GM19397 (cell line): ENCODE measurements at regions not wholly inside any gene's neighbourhood (a gene's known extent, or its start where the extent isn't known, plus 50 kb on each side); places are given as distances from the start of the nearest gene placed in this dataset.

Experiments
- ATAC-seq: cut with Tn5 transposase; IDR thresholded peaks from one replicate; pipeline ENCODE4 v1.9.1; 2021; ENCODE audit warnings: mild to moderate bottlenecking, moderate library complexity; ENCODE audit not compliant: unreplicated experiment

GRCh38 chr16:73717266-73717974 is 579.2 kb upstream of the PSMD7 start:
- no peak for ATAC-seq

GRCh38 chr16:73714976-73715375 is 581.6 kb upstream of the PSMD7 start:
- ATAC-seq: no peak

DNA sequence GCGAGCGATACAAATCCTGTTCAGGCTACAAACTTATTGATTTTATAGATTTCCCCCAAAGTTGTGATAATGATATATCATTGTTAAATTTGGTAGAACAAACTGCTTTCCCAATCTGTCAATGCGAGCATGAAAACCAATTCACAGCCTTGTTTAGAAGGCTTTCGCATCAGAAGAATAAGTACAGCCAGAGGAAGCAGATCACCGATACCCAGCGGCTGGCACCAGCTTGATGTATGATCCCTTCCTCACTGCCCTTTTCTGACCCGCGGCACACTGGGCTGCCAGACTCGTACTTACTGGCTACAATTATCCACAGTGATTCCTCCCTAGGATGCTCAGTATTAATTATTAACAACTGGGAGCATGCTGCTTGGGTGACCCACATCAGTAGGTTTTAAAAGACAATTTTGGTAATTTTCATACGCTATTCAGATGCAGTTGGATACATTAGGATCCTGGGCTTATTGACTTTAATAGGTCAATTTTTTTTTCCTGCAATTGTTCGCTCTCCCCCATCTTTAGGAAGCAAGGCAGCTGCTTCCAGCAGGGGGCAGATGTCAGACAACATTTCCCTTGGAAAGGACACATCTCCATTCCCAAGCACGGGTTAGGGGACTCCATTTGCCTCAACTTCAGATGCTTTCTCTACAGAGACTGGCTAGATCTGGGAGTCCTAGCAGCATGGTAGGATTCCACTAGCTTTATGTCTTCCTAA is 582.7 kb upstream of the PSMD7 start:
- ATAC-seq: no peak

GRCh38 chr16:73713251-73713650 is 583.4 kb upstream of the PSMD7 start:
- ATAC-seq: no peak

DNA sequence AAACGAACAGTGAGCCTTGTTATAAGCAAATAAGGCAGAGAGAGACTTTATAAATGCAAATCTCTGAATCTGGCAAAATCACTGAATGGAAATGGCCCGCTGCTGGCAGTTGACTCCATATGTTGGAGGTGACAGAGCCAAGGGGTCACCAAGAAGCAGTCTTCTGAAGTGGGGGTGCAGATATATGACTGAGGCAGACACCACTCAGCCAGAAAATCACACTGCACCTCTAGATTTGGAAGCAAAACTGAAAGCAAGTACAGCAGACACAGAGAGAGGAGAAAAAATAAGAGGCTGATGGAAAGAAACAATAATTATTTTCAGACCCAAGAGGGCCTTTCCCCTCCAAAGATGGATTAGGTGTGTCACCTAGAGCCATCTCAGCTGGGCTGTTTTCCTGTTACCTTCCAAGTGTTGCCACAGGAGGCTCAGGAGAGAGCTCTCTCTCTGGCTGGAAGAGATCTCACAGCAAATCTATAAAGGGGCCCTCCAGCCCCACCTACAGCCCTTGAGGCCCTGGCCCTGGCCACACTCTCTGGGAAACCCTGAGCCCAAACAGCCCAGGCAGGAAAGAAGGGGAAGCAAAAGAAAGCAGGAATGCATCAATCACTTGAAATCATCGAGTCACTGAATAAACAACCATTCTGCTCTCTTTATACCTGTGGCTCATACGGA is 585.1 kb upstream of the PSMD7 start:
- ATAC-seq: no peak

DNA sequence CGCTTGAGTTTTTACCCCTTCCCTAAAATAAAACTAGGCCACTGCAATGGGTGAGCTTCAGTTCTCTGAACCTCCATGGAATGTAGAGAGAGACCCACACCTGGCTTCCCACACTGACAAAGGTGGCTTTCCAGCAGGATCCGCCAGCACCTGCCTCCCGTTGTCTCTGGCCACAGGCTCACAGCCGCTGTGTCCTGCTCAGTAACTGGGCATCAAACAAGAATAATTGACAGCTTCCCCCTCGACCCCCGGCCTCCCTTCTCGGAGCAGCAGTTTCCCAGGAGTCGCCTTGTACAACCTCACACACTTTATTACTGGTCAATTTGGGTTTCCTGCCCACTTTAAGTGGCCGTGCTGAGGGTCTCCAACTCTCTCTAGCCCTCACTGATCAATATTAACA is 586.1 kb upstream of the PSMD7 start:
- ATAC-seq: no peak

- no peak for ATAC-seq
Observed at GRCh38 chr16:73707863-73708262, 588.8 kb upstream of the PSMD7 start.

- no peak for ATAC-seq
Observed at GRCh38 chr16:73703891-73704290, 592.7 kb upstream of the PSMD7 start.

DNA sequence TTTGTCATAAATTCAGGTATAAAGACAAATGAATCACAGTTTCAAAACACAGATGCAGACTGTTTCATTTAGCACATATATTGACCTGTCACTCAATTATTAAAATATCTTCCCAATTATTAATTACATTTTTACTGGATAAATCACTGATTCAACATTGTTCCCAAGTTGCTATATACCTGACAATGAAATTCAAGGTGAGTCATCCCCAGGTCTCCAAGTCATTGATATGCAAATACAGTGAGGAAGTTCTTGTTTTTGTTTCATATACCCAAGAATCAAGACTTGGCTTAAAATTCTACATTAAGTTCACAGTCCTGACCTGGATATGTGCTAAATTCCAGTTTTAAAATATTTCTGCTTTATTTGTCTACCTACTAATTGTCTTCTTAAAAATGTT is 599.3 kb upstream of the PSMD7 start:
- ATAC-seq: no peak

- no peak for ATAC-seq
Observed at GRCh38 chr16:73692861-73693260, 603.8 kb upstream of the PSMD7 start.

- no peak for ATAC-seq
Observed at GRCh38 chr16:73683804-73684203, 612.8 kb upstream of the PSMD7 start.

- ATAC-seq: no peak
Observed at GRCh38 chr16:73672135-73672534, 624.2 kb upstream of the ZFHX3 start.

- ATAC-seq: no peak
Observed at GRCh38 chr16:73670836-73671820, 623.2 kb upstream of the ZFHX3 start.

GRCh38 chr16:73669535-73670274 is 621.8 kb upstream of the ZFHX3 start:
- no peak for ATAC-seq

GRCh38 chr16:73663720-73664119 is 615.8 kb upstream of the ZFHX3 start:
- no peak for ATAC-seq

GRCh38 chr16:73636196-73636595 is 588.3 kb upstream of the ZFHX3 start:
- ATAC-seq: no peak

DNA sequence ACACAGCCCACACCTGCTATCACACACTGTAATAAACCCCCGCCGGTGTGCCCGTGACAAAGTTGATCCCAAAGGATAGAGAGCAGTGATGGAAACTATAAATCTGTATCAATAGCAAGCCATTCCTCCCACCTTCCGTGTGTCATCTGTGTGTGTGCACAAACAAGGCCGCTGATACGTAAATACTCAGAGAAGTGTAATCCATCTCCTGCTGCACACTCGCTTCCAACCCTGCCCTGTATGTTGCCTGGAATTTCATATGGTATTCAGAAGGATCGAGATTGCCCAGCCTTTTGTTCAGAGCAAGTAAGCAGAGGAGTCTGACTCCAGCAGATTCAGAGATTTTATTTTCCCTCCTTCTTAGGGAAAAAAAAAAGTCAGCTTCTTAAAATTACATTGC is 581.1 kb upstream of the ZFHX3 start:
- no peak for ATAC-seq

- ATAC-seq: no peak
Observed at GRCh38 chr16:73617738-73618137, 569.8 kb upstream of the ZFHX3 start.

- no peak for ATAC-seq
Observed at GRCh38 chr16:73616770-73617169, 568.8 kb upstream of the ZFHX3 start.

DNA sequence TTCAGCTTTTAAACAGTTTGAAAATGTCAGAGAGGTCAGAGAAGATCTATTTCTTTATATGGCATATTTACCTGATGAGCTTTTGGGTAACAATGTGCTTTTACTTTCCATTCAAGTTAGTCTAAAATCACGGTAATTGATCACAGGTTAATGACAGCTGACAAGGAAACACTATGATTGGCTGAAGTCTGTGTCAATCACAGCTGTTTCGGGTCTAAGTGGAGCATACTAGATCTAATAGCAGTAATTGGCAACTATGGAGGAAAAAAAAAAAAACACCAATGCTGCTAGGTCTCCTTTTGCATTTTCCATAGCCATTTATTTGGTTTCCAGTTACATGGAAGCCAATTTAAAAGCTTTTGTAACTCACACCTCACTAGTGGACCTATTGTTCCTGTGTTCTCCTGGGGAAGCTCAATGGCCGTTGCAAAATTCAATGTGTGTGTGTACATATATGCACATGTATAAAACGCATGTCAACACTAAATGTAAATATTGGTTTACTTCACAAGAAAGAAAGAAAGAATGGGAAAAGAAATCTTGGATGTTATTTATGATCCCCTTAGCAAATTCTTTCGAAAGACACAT is 568.3 kb upstream of the ZFHX3 start:
- no peak for ATAC-seq
